Endothelial cell (in vitro differentiated cells): ENCODE measurements at regions not wholly inside any gene's neighbourhood (a gene's known extent, or its start where the extent isn't known, plus 50 kb on each side); places are given as distances from the start of the nearest gene placed in this dataset.
"Not testable (repeated sequence)": the region's sequence is repeated elsewhere in the genome, so short reads cannot be mapped to it uniquely, and the experiment has no call there.

Experiments used
- DNase-seq: peaks from one replicate; pipeline ENCODE4 v3.0.0; 2021; ENCODE audit warnings: low spot score
- H3K27ac Mint-ChIP-seq: one replicate; pipeline ENCODE4 v1.8.0; 2021; ENCODE audit warnings: mixed read lengths, inconsistent platforms; ENCODE audit not compliant: unreplicated experiment
- H3K27me3 Mint-ChIP-seq: one replicate; pipeline ENCODE4 v1.8.0; 2021; ENCODE audit warnings: mild to moderate bottlenecking, moderate library complexity, mixed read lengths, inconsistent platforms; ENCODE audit not compliant: unreplicated experiment
- H3K36me3 Mint-ChIP-seq: one replicate; pipeline ENCODE4 v1.8.0; 2021; ENCODE audit warnings: mild to moderate bottlenecking, low read depth, mixed read lengths, inconsistent platforms; ENCODE audit not compliant: unreplicated experiment
- H3K4me1 Mint-ChIP-seq: one replicate; pipeline ENCODE4 v1.8.0; 2021; ENCODE audit warnings: mild to moderate bottlenecking, mixed read lengths, inconsistent platforms; ENCODE audit not compliant: unreplicated experiment
- H3K4me3 Mint-ChIP-seq: one replicate; pipeline ENCODE4 v1.8.0; 2021; ENCODE audit warnings: mild to moderate bottlenecking, mixed read lengths, inconsistent platforms; ENCODE audit not compliant: unreplicated experiment
- H3K9me3 Mint-ChIP-seq: one replicate; pipeline ENCODE4 v1.8.0; 2021; ENCODE audit warnings: mixed read lengths, inconsistent platforms; ENCODE audit not compliant: unreplicated experiment
- CTCF ChIP-seq: fragments of 200-600 bp; sonication (generic); IDR thresholded peaks from one replicate; pipeline ENCODE4 v1.5.0; 2021; ENCODE audit warnings: antibody characterized with exemption; ENCODE audit not compliant: unreplicated experiment

GRCh38 chr2:82340578-82341053 lies 2036.1 kb upstream of the LRRTM1 start:
- Mint-ChIP-seq H3K9me3 (no peaks in the 10 kb centered on the region), H3K4me1 (no peaks in the 10 kb centered on the region), H3K4me3 (no peak overlapping the region), H3K36me3 (no peaks in the 10 kb centered on the region), H3K27ac (no peak overlapping the region), H3K27me3 (no peaks in the 10 kb centered on the region)
- no peak for TF ChIP-seq CTCF
- DNase-seq: no peak

GRCh38 chr2:82339805-82340204 lies 2035.3 kb upstream of the LRRTM1 start:
- no peak for DNase-seq
- no peak for TF ChIP-seq CTCF
- Mint-ChIP-seq H3K36me3 (no peaks in the 10 kb centered on the region), H3K9me3 (no peaks in the 10 kb centered on the region), H3K27ac (no peak overlapping the region), H3K27me3 (no peaks in the 10 kb centered on the region), H3K4me3 (no peak overlapping the region), H3K4me1 (no peaks in the 10 kb centered on the region)

GRCh38 chr2:82333697-82334096 lies 2029.1 kb upstream of the LRRTM1 start:
- Mint-ChIP-seq H3K27me3 (no peaks in the 10 kb centered on the region), H3K9me3 (no peaks in the 10 kb centered on the region), H3K27ac (no peak overlapping the region), H3K4me3 (no peak overlapping the region), H3K4me1 (no peaks in the 10 kb centered on the region), H3K36me3 (no peaks in the 10 kb centered on the region)
- TF ChIP-seq CTCF: no peak
- DNase-seq: no peak

- no peak for DNase-seq
- Mint-ChIP-seq H3K9me3 (no peaks in the 10 kb centered on the region), H3K27me3 (no peaks in the 10 kb centered on the region), H3K36me3 (no peaks in the 10 kb centered on the region), H3K27ac (no peak overlapping the region), H3K4me1 (no peaks in the 10 kb centered on the region), H3K4me3 (no peak overlapping the region)
- no peak for TF ChIP-seq CTCF
Measured at GRCh38 chr2:82330155-82330554, 2025.6 kb upstream of the LRRTM1 start.

GRCh38 chr2:82326180-82326767 lies 2021.7 kb upstream of the LRRTM1 start:
- H3K36me3 Mint-ChIP-seq, H3K4me3 Mint-ChIP-seq, H3K27me3 Mint-ChIP-seq, H3K4me1 Mint-ChIP-seq, H3K27ac Mint-ChIP-seq, H3K9me3 Mint-ChIP-seq, DNase-seq: not testable (repeated sequence)
